Testis (tissue), 2 donors: ENCODE measurements at regions not wholly inside any gene's neighbourhood (a gene's known extent, or its start where the extent isn't known, plus 50 kb on each side); places are given as distances from the start of the nearest gene placed in this dataset.

Experiments
- DNase-seq: peaks from one replicate; pipeline ENCODE4 v3.0.0-alpha.2; 2019
- H3K27ac ChIP-seq, 2 donors: fragments of 200-600 bp; sonication (generic); one replicate each; pipeline ENCODE4 v1.5.1; 2019
- H3K27me3 ChIP-seq: fragments of 200-600 bp; sonication (generic); one replicate; pipeline ENCODE4 v1.5.1; 2019
- H3K36me3 ChIP-seq: fragments of 200-600 bp; sonication (generic); one replicate; pipeline ENCODE4 v1.5.1; 2017; ENCODE audit warnings: low read depth; ENCODE audit errors: missing control alignments
- H3K4me1 ChIP-seq: fragments of 200-600 bp; sonication (generic); one replicate; pipeline ENCODE4 v1.5.1; 2019
- H3K4me3 ChIP-seq, 2 donors: fragments of 200-600 bp; sonication (generic); one replicate each; pipeline ENCODE4 v1.5.1; 2017 to 2019
- H3K9me3 ChIP-seq: fragments of 200-600 bp; sonication (generic); one replicate; pipeline ENCODE4 v1.5.1; 2017
- POLR2A ChIP-seq: fragments of 450-650 bp; IDR thresholded peaks from one replicate; pipeline ENCODE4 v1.6.1; 2017; ENCODE audit warnings: antibody characterized with exemption, mild to moderate bottlenecking, moderate library complexity
- WGBS, 2 donors: methylation state at CpG; one replicate each; pipeline ENCODE4 v1.1.5; 2018; 5-methylcytosine and 5-hydroxymethylcytosine counted together
- intact Hi-C: fragments of 100-400 bp; cut with DNase I; formaldehyde crosslinking; loops from one replicate; pipeline ENCODE4 v1.15.1; 2023; ENCODE audit warnings: low total_unique reads
- TF ChIP-seq, protein P1 (sequence below), 3 experiments: fragments of 450-650 bp in 2 of 3; fragments of 200-600 bp in 1 of 3; sonication (generic) in 1 of 3; IDR thresholded peaks; one replicate each; pipeline ENCODE4 v1.5.1; 2016 to 2019; ENCODE audit warnings: antibody characterized with exemption in 3 of 3, mild to moderate bottlenecking in 2 of 3, moderate library complexity in 1 of 3

DNA sequence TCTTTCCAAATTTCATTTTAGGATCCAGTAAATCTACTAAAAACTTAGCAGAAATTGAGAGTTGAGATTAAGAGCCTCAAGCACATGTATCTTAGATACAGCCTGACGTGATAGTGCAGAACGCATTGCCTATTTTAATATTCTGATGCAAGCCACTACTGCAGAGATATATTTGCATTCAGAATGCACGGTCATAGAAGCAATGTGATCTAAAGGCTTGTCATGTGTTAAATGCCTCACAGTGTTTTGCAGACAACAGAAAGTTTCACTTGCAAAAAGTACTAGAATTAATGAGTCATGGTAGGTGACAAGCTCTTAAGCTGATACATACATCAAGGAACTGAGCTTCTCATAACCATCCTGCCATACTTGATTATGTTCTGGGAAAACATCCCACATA is 886.7 kb upstream of the CHAC2 start:
- Histone ChIP-seq H3K4me1 (no peaks in the 10 kb centered on the region), H3K4me3 (no peak overlapping the region), H3K36me3 (no peaks in the 10 kb centered on the region), H3K9me3 (no peaks in the 10 kb centered on the region), H3K27me3 (no peaks in the 10 kb centered on the region), H3K27ac (no peak overlapping the region)
- DNase-seq = no peak
- TF ChIP-seq POLR2A = no peak
- TF ChIP-seq, protein P1, sequence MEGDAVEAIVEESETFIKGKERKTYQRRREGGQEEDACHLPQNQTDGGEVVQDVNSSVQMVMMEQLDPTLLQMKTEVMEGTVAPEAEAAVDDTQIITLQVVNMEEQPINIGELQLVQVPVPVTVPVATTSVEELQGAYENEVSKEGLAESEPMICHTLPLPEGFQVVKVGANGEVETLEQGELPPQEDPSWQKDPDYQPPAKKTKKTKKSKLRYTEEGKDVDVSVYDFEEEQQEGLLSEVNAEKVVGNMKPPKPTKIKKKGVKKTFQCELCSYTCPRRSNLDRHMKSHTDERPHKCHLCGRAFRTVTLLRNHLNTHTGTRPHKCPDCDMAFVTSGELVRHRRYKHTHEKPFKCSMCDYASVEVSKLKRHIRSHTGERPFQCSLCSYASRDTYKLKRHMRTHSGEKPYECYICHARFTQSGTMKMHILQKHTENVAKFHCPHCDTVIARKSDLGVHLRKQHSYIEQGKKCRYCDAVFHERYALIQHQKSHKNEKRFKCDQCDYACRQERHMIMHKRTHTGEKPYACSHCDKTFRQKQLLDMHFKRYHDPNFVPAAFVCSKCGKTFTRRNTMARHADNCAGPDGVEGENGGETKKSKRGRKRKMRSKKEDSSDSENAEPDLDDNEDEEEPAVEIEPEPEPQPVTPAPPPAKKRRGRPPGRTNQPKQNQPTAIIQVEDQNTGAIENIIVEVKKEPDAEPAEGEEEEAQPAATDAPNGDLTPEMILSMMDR (IDR thresholded peaks at IDR 0.05) = no peak
- 50 to 59% methylated on average over 3 of the region's 3 CpGs for WGBS, 2 donors
- intact Hi-C loops = no loop called here

DNA sequence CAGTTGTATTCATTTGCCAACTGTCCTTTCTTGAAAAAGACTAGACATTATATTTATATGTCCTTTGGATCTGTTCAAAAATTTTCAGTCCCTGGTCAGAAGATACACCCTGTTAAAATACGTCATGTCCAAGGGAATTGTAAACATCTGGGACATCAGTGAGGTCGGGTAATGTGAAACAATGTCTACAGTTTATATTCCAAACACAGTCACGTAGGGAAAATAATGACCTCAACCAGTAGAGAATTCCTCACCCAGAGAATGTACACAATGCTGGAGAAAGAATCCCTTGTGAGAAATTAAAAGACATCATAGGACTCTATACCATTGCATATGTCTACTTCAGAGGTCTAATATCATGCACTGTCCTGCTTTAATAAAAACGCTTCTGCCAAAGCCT is 888.0 kb upstream of the CHAC2 start:
- WGBS, 2 donors = 84 to 90% methylated on average over 4 of the region's 4 CpGs
- Histone ChIP-seq H3K27me3 (no peaks in the 10 kb centered on the region), H3K4me3 (no peak overlapping the region), H3K36me3 (no peaks in the 10 kb centered on the region), H3K9me3 (no peaks in the 10 kb centered on the region), H3K4me1 (no peaks in the 10 kb centered on the region), H3K27ac (no peak overlapping the region)
- TF ChIP-seq, protein P1 (IDR thresholded peaks at IDR 0.05) = no peak
- no peak for TF ChIP-seq POLR2A
- intact Hi-C loops = no loop called here
- DNase-seq = no peak

DNA sequence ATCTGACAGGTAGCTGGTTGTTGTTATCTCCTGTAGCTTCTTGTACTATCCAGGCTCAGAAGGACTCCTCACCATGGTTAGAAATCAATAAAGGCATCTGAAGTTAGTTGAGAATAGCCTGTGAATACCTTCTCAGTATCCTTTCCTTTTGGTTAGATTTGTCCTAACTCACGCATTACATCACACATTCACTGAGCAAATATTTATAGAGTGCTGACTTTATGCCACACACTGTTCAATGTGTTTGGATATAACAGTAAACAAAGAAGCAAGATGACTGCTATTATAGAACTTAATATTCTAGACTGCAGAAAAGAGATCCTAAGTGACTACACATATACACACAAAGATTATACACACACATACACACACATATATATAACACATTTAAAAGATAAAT is 889.9 kb upstream of the CHAC2 start:
- no peak overlapping the region for H3K27ac ChIP-seq
- H3K4me3 ChIP-seq = no peak overlapping the region
- WGBS, 2 donors = 92 to 96% methylated on average over 1 of the region's 1 CpG
- H3K27me3 ChIP-seq = no peaks in the 10 kb centered on the region
- intact Hi-C loops = no loop called here
- TF ChIP-seq, protein P1 (IDR thresholded peaks at IDR 0.05) = no peak
- TF ChIP-seq POLR2A = no peak
- no peaks in the 10 kb centered on the region for H3K4me1 ChIP-seq
- no peaks in the 10 kb centered on the region for H3K9me3 ChIP-seq
- H3K36me3 ChIP-seq = no peaks in the 10 kb centered on the region
- no peak for DNase-seq

DNA sequence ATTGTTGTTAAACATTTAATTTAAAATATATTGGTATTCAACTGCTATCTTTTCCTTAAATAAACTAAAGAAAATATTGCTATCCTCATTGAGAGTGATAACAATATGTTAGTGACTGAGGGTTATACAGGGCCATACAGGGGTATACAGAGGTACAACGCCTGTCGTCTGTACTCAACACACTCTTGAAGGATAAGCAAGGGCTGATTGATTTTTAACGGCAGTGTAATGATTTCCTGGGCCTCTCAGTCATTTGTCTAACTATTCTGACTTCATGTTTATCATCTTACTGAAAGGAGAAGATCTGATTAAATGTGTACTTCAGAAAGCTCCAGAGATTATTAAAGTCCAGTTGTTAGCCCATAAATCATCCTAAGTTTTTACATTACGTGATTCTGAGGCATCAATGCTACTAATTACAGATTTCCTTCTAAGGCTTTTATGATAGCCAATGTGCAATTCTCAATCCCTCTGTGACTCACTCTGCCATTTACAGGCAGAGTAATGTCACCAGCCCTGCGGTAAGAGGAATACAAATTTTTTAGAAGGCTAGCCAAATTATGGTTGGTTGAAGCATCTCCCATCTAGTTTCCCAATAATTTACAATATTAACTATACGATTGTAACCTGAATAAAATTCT is 893.0 kb upstream of the CHAC2 start:
- no peak overlapping the region for H3K4me3 ChIP-seq
- H3K27me3 ChIP-seq = no peaks in the 10 kb centered on the region
- no peak overlapping the region for H3K27ac ChIP-seq
- DNase-seq = no peak
- no peaks in the 10 kb centered on the region for H3K9me3 ChIP-seq
- TF ChIP-seq, protein P1 (IDR thresholded peaks at IDR 0.05) = no peak
- no peak for TF ChIP-seq POLR2A
- H3K4me1 ChIP-seq = no peaks in the 10 kb centered on the region
- intact Hi-C loops = no loop called here
- H3K36me3 ChIP-seq = no peaks in the 10 kb centered on the region
- 86 to 89% methylated on average over 6 of the region's 6 CpGs for WGBS, 2 donors

DNA sequence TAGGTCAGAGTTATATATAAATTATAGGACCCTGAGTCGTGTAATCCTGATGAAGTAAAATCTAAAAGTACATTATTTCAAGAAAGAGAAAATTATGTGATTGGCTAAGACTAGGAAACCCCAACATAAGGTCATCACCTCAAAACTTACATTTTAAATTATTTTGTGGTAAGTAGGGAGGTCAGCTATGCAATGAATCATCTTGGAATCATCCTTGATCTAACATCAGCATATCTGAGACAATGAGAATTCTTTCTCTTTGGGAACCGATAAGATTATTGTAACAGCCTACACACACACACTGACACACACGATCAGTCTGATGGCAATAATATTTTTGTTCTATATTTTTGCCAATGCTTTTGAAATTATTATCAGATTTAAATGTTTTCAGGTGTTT is 904.8 kb upstream of the CHAC2 start:
- no peaks in the 10 kb centered on the region for H3K36me3 ChIP-seq
- no peak for TF ChIP-seq POLR2A
- TF ChIP-seq, protein P1 (IDR thresholded peaks at IDR 0.05) = no peak
- DNase-seq = no peak
- H3K27me3 ChIP-seq = no peaks in the 10 kb centered on the region
- no peaks in the 10 kb centered on the region for H3K9me3 ChIP-seq
- H3K4me1 ChIP-seq = no peaks in the 10 kb centered on the region
- no peak overlapping the region for H3K4me3 ChIP-seq
- intact Hi-C loops = no loop called here
- H3K27ac ChIP-seq = no peak overlapping the region
- 70 to 72% methylated on average over 3 of the region's 3 CpGs for WGBS, 2 donors
